GM23338 (cell line): ENCODE measurements at regions not wholly inside any gene's neighbourhood (a gene's known extent, or its start where the extent isn't known, plus 50 kb on each side); places are given as distances from the start of the nearest gene placed in this dataset.

ENCODE experiments used
- ATAC-seq: fragments of 200-7000 bp; cut with Tn5 transposase; 3 replicates; pipeline ENCODE4 v1.9.1; 2020
- DNase-seq: peaks from one replicate; pipeline ENCODE4 v3.0.0-alpha.2; 2015; ENCODE audit warnings: low spot score
- H2AFZ ChIP-seq: fragments of 200-600 bp; sonication (generic); 2 replicates; pipeline ENCODE4 v1.8.0; 2016; ENCODE audit warnings: antibody characterized with exemption, mild to moderate bottlenecking, moderate library complexity
- H3F3A ChIP-seq: fragments of 200-600 bp; sonication (generic); replicated peaks from 2 replicates; pipeline ENCODE4 v1.8.0; 2017; ENCODE audit warnings: antibody characterized with exemption, mixed run types, low read depth
- H3K27ac ChIP-seq: fragments of 200-600 bp; sonication (generic); 2 replicates; pipeline ENCODE4 v1.6.1; 2016; ENCODE audit warnings: low read depth
- H3K27me3 ChIP-seq: fragments of 200-600 bp; sonication (generic); 2 replicates; pipeline ENCODE4 v1.8.0; 2016; ENCODE audit warnings: mild to moderate bottlenecking, mixed run types, moderate library complexity; ENCODE audit not compliant: insufficient read depth
- H3K36me3 ChIP-seq: fragments of 200-600 bp; sonication (generic); 2 replicates; pipeline ENCODE4 v1.8.0; 2016; ENCODE audit warnings: mild to moderate bottlenecking; ENCODE audit not compliant: insufficient read depth
- H3K4me1 ChIP-seq: fragments of 200-600 bp; sonication (generic); 2 replicates; pipeline ENCODE4 v1.8.0; 2016; ENCODE audit warnings: mild to moderate bottlenecking, moderate library complexity; ENCODE audit not compliant: insufficient read depth
- H3K4me2 ChIP-seq: fragments of 200-600 bp; sonication (generic); 2 replicates; pipeline ENCODE4 v1.7.1; 2017; ENCODE audit warnings: mixed run types
- H3K4me3 ChIP-seq: fragments of 200-600 bp; sonication (generic); 2 replicates; pipeline ENCODE4 v1.6.1; 2016; ENCODE audit warnings: mixed run types
- H3K79me2 ChIP-seq: fragments of 200-600 bp; sonication (generic); replicated peaks from 2 replicates; pipeline ENCODE4 v1.8.0; 2017; ENCODE audit warnings: mild to moderate bottlenecking; ENCODE audit not compliant: insufficient read depth
- H3K9me2 ChIP-seq: fragments of 200-600 bp; sonication (generic); 2 replicates; pipeline ENCODE4 v1.8.0; 2017; ENCODE audit not compliant: insufficient read depth
- H4K20me1 ChIP-seq: fragments of 200-600 bp; sonication (generic); replicated peaks from 2 replicates; pipeline ENCODE4 v1.8.0; 2017; ENCODE audit warnings: mild to moderate bottlenecking; ENCODE audit not compliant: insufficient read depth
- H3K27ac Mint-ChIP-seq: 2 replicates; pipeline ENCODE4 v1.8.0; 2020; ENCODE audit warnings: inconsistent platforms, mild to moderate bottlenecking, moderate library complexity, mixed read lengths
- H3K27me3 Mint-ChIP-seq: 3 replicates; pipeline ENCODE4 v1.8.0; 2022; ENCODE audit warnings: low read depth, mild to moderate bottlenecking, moderate library complexity, mixed read lengths, inconsistent platforms; ENCODE audit not compliant: insufficient read depth, poor library complexity
- H3K36me3 Mint-ChIP-seq: 3 replicates; pipeline ENCODE4 v1.8.0; 2021; ENCODE audit warnings: low read depth, mild to moderate bottlenecking, inconsistent platforms, moderate library complexity, mixed read lengths
- H3K4me1 Mint-ChIP-seq: 3 replicates; pipeline ENCODE4 v1.8.0; 2020; ENCODE audit warnings: mild to moderate bottlenecking, inconsistent platforms, mixed read lengths
- H3K4me3 Mint-ChIP-seq: 3 replicates; pipeline ENCODE4 v1.8.0; 2021; ENCODE audit warnings: moderate library complexity, mild to moderate bottlenecking, inconsistent platforms, mixed read lengths
- H3K9me3 Mint-ChIP-seq: 3 replicates; pipeline ENCODE4 v1.8.0; 2020; ENCODE audit warnings: moderate library complexity, mild to moderate bottlenecking, inconsistent platforms, mixed read lengths
- CREB1 ChIP-seq: fragments of 250-450 bp; sonication (Bioruptor Pico); IDR thresholded peaks from 2 replicates; pipeline ENCODE4 v1.5.0; 2020; ENCODE audit warnings: low read depth, mild to moderate bottlenecking, moderate library complexity
- EZH2 ChIP-seq: fragments of 200-600 bp; sonication (generic); IDR thresholded peaks from one replicate; pipeline ENCODE4 v1.8.0; 2017; ENCODE audit warnings: antibody characterized with exemption, mild to moderate bottlenecking, low read depth; ENCODE audit not compliant: unreplicated experiment
- EZH2phosphoT487 ChIP-seq: fragments of 200-600 bp; sonication (generic); IDR thresholded peaks from one replicate; pipeline ENCODE4 v1.8.1; 2018; ENCODE audit warnings: antibody characterized with exemption; ENCODE audit not compliant: unreplicated experiment
- STAT1 ChIP-seq: IDR thresholded peaks from one replicate; pipeline ENCODE4 v1.6.1; 2016; ENCODE audit warnings: antibody characterized with exemption; ENCODE audit not compliant: unreplicated experiment
- ZNF114 ChIP-seq: fragments of 250-450 bp; sonication (Bioruptor Pico); IDR thresholded peaks from 2 replicates; pipeline ENCODE4 v1.5.0; 2020; ENCODE audit warnings: mild to moderate bottlenecking, moderate library complexity
- ZNF331 ChIP-seq: fragments of 250-450 bp; sonication (Bioruptor Pico); IDR thresholded peaks from 2 replicates; pipeline ENCODE4 v1.5.0; 2020; ENCODE audit warnings: low read depth, mild to moderate bottlenecking, moderate library complexity
- TF ChIP-seq, protein P1 (sequence below): IDR thresholded peaks from one replicate; pipeline ENCODE4 v1.6.1; 2018; ENCODE audit warnings: antibody characterized with exemption; ENCODE audit not compliant: unreplicated experiment
- TF ChIP-seq, protein P2 (sequence below), 2 experiments: fragments of 200-600 bp in 1 of 2; sonication (generic) in 1 of 2; conservative IDR thresholded peaks; 2 replicates each; pipeline versions ENCODE4 v1.5.1 to v1.6.1; 2016 to 2017; ENCODE audit warnings: antibody characterized with exemption in 2 of 2, low read depth in 2 of 2, mild to moderate bottlenecking in 2 of 2, moderate library complexity in 1 of 2
- TF ChIP-seq, protein P3 (sequence below): IDR thresholded peaks from 2 replicates; pipeline ENCODE4 v1.6.1; 2016; ENCODE audit warnings: antibody characterized with exemption

DNA sequence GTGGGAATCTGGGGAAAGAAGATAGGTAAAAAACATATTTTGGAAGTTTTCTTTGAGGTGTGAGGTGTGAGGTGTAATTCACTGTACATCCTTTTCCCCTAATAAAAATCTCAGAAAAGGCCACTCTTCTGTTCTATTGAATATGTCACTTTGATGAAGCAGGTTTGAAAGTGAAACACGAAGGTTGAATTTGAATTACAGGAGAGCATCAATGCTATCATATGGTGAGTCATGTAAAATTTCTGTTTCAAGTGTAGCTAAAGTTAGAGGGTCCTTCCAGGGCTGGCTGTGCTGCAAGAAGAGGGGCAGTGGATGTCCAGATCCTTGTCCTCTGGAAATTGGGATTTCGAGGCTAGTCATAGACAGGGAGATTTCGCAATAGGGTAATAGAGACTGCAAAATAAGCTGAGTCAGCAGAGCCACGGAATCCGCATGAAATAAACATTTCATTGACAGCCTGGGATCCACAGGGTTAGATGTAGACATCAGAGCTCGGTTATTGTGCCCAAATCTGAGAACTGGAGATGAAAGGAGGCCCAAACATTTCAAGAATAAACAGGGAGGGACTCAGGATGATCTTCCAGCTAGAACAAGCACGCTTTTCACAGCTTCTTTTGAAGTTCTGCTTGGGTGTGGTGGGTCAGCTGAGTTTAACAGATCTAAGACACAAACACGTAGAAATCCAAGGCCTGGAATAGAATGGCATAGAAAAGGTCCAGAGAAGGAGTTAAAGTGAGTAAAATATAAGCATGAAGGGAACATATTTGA is 194.4 kb upstream of the CDKN2B start:
- H3K36me3 ChIP-seq: no peaks in the 10 kb centered on the region
- no peak for ATAC-seq
- H3K4me1 Mint-ChIP-seq: 0 out of 3 replicates have a peak, but pooled peaks cover 3% of the 10 kb centered on the region
- H3K4me2 ChIP-seq: no peak overlapping the region
- H3K36me3 Mint-ChIP-seq: no peaks in the 10 kb centered on the region
- no peaks in the 10 kb centered on the region for H3K4me1 ChIP-seq
- no peak for DNase-seq
- no peak overlapping the region for H3K27ac ChIP-seq
- no peaks in the 10 kb centered on the region for H3K27me3 ChIP-seq
- no peaks in the 10 kb centered on the region for H3K79me2 ChIP-seq
- H3K9me3 Mint-ChIP-seq: peaks cover 2% of the 10 kb centered on the region; the same call in 2 of the 3 replicates
- peak overlapping the region; percentile 67 for H2AFZ ChIP-seq
- H3K27ac Mint-ChIP-seq: no peak overlapping the region; the same call in 1 of the 2 replicates
- no peak overlapping the region for H3K4me3 ChIP-seq
- H3K27me3 Mint-ChIP-seq: no peaks in the 10 kb centered on the region
- H3K4me3 Mint-ChIP-seq: no peak overlapping the region
- no peaks in the 10 kb centered on the region for H3F3A ChIP-seq
- H4K20me1 ChIP-seq: no peaks in the 10 kb centered on the region
- TF ChIP-seq, protein P1, sequence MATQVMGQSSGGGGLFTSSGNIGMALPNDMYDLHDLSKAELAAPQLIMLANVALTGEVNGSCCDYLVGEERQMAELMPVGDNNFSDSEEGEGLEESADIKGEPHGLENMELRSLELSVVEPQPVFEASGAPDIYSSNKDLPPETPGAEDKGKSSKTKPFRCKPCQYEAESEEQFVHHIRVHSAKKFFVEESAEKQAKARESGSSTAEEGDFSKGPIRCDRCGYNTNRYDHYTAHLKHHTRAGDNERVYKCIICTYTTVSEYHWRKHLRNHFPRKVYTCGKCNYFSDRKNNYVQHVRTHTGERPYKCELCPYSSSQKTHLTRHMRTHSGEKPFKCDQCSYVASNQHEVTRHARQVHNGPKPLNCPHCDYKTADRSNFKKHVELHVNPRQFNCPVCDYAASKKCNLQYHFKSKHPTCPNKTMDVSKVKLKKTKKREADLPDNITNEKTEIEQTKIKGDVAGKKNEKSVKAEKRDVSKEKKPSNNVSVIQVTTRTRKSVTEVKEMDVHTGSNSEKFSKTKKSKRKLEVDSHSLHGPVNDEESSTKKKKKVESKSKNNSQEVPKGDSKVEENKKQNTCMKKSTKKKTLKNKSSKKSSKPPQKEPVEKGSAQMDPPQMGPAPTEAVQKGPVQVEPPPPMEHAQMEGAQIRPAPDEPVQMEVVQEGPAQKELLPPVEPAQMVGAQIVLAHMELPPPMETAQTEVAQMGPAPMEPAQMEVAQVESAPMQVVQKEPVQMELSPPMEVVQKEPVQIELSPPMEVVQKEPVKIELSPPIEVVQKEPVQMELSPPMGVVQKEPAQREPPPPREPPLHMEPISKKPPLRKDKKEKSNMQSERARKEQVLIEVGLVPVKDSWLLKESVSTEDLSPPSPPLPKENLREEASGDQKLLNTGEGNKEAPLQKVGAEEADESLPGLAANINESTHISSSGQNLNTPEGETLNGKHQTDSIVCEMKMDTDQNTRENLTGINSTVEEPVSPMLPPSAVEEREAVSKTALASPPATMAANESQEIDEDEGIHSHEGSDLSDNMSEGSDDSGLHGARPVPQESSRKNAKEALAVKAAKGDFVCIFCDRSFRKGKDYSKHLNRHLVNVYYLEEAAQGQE: no peak
- TF ChIP-seq EZH2 (no peak), CREB1 (CRISPR knock-in tag) (no peak)
- H3K9me2 ChIP-seq: no peaks in the 10 kb centered on the region

DNA sequence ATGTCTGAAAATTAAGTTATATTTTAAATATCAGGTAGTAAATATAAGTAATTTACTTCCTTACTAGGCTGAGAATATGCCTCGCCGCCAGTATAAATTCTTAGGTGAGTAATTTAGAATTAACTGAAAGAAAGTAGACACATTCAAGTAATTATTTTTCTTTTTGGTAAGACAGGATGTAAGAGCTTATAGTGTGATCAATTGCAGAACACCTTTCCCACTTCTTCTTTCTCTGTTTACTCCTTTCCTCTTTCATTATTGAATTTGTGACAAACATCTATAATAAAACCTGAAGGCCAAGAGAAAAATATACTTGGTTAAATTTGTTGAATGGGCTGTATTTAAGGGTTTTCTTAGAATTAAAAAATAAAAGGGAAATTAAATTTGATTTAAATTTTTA is 195.1 kb upstream of the CDKN2B start:
- H3K9me2 ChIP-seq: no peaks in the 10 kb centered on the region
- no peak overlapping the region for H3K4me3 Mint-ChIP-seq
- H3K27ac ChIP-seq: no peak overlapping the region
- H3K4me3 ChIP-seq: no peak overlapping the region
- H3K36me3 ChIP-seq: no peaks in the 10 kb centered on the region
- no peak overlapping the region; the same call in 1 of the 2 replicates for H2AFZ ChIP-seq
- no peak for DNase-seq
- no peaks in the 10 kb centered on the region for H3K36me3 Mint-ChIP-seq
- H3K4me2 ChIP-seq: no peak overlapping the region
- no peak for ATAC-seq
- H3K79me2 ChIP-seq: no peaks in the 10 kb centered on the region
- H3K4me1 Mint-ChIP-seq: 0 out of 3 replicates have a peak, but pooled peaks cover 3% of the 10 kb centered on the region
- no peaks in the 10 kb centered on the region for H3K4me1 ChIP-seq
- no peaks in the 10 kb centered on the region for H3K27me3 Mint-ChIP-seq
- no peak overlapping the region for H3K27ac Mint-ChIP-seq
- H3F3A ChIP-seq: no peaks in the 10 kb centered on the region
- H3K9me3 Mint-ChIP-seq: no peaks in the 10 kb centered on the region; the same call in 1 of the 3 replicates
- H3K27me3 ChIP-seq: no peaks in the 10 kb centered on the region
- no peaks in the 10 kb centered on the region for H4K20me1 ChIP-seq
- TF ChIP-seq, protein P2, sequence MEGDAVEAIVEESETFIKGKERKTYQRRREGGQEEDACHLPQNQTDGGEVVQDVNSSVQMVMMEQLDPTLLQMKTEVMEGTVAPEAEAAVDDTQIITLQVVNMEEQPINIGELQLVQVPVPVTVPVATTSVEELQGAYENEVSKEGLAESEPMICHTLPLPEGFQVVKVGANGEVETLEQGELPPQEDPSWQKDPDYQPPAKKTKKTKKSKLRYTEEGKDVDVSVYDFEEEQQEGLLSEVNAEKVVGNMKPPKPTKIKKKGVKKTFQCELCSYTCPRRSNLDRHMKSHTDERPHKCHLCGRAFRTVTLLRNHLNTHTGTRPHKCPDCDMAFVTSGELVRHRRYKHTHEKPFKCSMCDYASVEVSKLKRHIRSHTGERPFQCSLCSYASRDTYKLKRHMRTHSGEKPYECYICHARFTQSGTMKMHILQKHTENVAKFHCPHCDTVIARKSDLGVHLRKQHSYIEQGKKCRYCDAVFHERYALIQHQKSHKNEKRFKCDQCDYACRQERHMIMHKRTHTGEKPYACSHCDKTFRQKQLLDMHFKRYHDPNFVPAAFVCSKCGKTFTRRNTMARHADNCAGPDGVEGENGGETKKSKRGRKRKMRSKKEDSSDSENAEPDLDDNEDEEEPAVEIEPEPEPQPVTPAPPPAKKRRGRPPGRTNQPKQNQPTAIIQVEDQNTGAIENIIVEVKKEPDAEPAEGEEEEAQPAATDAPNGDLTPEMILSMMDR (conservative IDR thresholded peaks at IDR 0.05; ENCODE audit: low read depth in 2 of 2): no peak
- TF ChIP-seq EZH2phosphoT487 (no peak), ZNF114 (CRISPR knock-in tag) (no peak), CREB1 (CRISPR knock-in tag) (no peak), EZH2 (no peak), STAT1 (no peak), ZNF331 (CRISPR knock-in tag) (no peak)
- TF ChIP-seq, protein P1: no peak
- TF ChIP-seq, protein P3, sequence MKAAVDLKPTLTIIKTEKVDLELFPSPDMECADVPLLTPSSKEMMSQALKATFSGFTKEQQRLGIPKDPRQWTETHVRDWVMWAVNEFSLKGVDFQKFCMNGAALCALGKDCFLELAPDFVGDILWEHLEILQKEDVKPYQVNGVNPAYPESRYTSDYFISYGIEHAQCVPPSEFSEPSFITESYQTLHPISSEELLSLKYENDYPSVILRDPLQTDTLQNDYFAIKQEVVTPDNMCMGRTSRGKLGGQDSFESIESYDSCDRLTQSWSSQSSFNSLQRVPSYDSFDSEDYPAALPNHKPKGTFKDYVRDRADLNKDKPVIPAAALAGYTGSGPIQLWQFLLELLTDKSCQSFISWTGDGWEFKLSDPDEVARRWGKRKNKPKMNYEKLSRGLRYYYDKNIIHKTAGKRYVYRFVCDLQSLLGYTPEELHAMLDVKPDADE: no peak
